A549 (cell line): ENCODE measurements at regions not wholly inside any gene's neighbourhood (a gene's known extent, or its start where the extent isn't known, plus 50 kb on each side); places are given as distances from the start of the nearest gene placed in this dataset.

Experiments used
- CTCF ChIP-seq: fragments of >200 bp; sonication (Bioruptor Twin); formaldehyde crosslinking; IDR thresholded peaks from 3 replicates; pipeline ENCODE4 v1.5.1; 2016
- EP300 ChIP-seq, 2 experiments: fragments of >200 bp; sonication (Bioruptor Twin); formaldehyde crosslinking; IDR thresholded peaks; 2 replicates in 1 of 2; 3 replicates in 1 of 2; pipeline ENCODE4 v1.6.1; 2016 to 2017
- ESRRA ChIP-seq: fragments of 150-350 bp; IDR thresholded peaks from 2 replicates; pipeline ENCODE4 v1.6.1; 2014; ENCODE audit warnings: mild to moderate bottlenecking, low read length, borderline replicate concordance
- MAFK ChIP-seq: fragments of 450-650 bp; IDR thresholded peaks from 2 replicates; pipeline ENCODE4 v1.6.1; 2014; ENCODE audit not compliant: partially characterized antibody
- MYC ChIP-seq: IDR thresholded peaks from 2 replicates; pipeline ENCODE4 v1.6.1; 2012; ENCODE audit warnings: mild to moderate bottlenecking, inconsistent platforms, low read length, improper control_type of control experiment, borderline replicate concordance
- PBX3 ChIP-seq: IDR thresholded peaks from 2 replicates; pipeline ENCODE4 v1.6.1; 2012
- RAD21 ChIP-seq, 2 experiments: fragments of >200 bp in 1 of 2; sonication (Bioruptor Twin) in 1 of 2; formaldehyde crosslinking in 1 of 2; IDR thresholded peaks in 1 of 2; conservative IDR thresholded peaks in 1 of 2; 2 replicates in 1 of 2; 3 replicates in 1 of 2; pipeline ENCODE4 v1.6.1; 2012 to 2018; ENCODE audit warnings: inconsistent platforms in 1 of 2
- TF ChIP-seq, protein P1 (sequence below): fragments of 200-600 bp; sonication (generic); IDR thresholded peaks from 2 replicates; pipeline ENCODE4 v1.6.1; 2016; ENCODE audit warnings: antibody characterized with exemption, mild to moderate bottlenecking, moderate library complexity

DNA sequence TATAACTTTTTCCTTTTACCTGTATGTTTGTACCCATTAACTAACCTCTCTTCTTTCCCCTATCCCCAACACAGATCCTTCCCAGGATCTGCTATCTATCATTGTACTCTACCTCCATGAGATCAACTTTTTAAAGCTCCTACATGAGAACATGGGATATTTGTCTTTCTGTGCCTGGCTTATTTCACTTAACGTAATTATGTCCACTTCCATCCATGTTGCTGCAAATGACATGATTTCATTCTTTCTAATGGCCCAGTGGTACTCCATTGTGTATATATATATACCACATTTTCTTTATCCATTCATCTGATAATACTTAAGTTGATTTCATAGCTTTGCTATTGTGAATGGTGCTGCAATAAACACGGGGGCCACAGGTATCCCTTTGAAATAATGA lies 135.9 kb upstream of the THUMPD2 start:
- no peak for TF ChIP-seq PBX3
- TF ChIP-seq CTCF: no peak
- no peak for TF ChIP-seq MYC
- no peak for TF ChIP-seq RAD21 (conservative IDR thresholded peaks at IDR 0.05 in 1 of 2, IDR thresholded peaks at IDR 0.05 in 1 of 2)
- no peak for TF ChIP-seq ESRRA
- TF ChIP-seq, protein P1, sequence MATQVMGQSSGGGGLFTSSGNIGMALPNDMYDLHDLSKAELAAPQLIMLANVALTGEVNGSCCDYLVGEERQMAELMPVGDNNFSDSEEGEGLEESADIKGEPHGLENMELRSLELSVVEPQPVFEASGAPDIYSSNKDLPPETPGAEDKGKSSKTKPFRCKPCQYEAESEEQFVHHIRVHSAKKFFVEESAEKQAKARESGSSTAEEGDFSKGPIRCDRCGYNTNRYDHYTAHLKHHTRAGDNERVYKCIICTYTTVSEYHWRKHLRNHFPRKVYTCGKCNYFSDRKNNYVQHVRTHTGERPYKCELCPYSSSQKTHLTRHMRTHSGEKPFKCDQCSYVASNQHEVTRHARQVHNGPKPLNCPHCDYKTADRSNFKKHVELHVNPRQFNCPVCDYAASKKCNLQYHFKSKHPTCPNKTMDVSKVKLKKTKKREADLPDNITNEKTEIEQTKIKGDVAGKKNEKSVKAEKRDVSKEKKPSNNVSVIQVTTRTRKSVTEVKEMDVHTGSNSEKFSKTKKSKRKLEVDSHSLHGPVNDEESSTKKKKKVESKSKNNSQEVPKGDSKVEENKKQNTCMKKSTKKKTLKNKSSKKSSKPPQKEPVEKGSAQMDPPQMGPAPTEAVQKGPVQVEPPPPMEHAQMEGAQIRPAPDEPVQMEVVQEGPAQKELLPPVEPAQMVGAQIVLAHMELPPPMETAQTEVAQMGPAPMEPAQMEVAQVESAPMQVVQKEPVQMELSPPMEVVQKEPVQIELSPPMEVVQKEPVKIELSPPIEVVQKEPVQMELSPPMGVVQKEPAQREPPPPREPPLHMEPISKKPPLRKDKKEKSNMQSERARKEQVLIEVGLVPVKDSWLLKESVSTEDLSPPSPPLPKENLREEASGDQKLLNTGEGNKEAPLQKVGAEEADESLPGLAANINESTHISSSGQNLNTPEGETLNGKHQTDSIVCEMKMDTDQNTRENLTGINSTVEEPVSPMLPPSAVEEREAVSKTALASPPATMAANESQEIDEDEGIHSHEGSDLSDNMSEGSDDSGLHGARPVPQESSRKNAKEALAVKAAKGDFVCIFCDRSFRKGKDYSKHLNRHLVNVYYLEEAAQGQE: no peak
- TF ChIP-seq MAFK: no peak
- TF ChIP-seq EP300 (IDR thresholded peaks at IDR 0.05): no peak
